ENCODE measurements at regions not wholly inside any gene's neighbourhood (a gene's known extent, or its start where the extent isn't known, plus 50 kb on each side); places are given as distances from the start of the nearest gene placed in this dataset.

DNA sequence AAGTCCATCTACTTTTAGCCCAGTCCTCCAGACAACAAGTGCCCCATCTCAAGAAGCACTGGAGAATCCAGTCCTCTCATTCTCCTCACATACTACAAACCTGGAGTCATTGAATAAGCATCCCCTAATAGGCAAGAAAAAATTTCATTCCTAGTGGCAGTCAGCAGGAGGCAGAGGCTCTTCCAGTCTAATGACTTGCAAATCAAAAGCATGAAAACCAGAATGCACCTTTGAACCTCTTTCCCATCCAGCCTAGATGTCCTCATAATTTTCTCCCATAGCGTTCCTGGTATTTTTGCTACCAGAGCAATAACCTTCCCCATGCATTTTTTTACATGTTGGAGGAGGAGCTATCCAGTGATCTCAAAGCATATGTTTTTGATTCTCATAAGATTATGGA lies 252.6 kb downstream of the TTC32 start:
- CTCF ChIA-PET = interaction anchor here (0.9 to 1.1 kb wide), 2 partner anchors 131 to 214 kb away, joined by 3 read pairs; no protein-coding TSS in a partner anchor
- DNase-seq (ENCODE audit: low read depth) = no peak
- POLR2A ChIA-PET = no interaction called here
- H3K27me3 ChIP-seq (ENCODE audit: control insufficient read depth, insufficient read depth, low read length) = no peaks in the 10 kb centered on the region; the same call in 1 of the 2 replicates
- H3K36me3 ChIP-seq (ENCODE audit: control insufficient read depth, insufficient read depth, low read length) = no peaks in the 10 kb centered on the region
- TF ChIP-seq, protein P1, sequence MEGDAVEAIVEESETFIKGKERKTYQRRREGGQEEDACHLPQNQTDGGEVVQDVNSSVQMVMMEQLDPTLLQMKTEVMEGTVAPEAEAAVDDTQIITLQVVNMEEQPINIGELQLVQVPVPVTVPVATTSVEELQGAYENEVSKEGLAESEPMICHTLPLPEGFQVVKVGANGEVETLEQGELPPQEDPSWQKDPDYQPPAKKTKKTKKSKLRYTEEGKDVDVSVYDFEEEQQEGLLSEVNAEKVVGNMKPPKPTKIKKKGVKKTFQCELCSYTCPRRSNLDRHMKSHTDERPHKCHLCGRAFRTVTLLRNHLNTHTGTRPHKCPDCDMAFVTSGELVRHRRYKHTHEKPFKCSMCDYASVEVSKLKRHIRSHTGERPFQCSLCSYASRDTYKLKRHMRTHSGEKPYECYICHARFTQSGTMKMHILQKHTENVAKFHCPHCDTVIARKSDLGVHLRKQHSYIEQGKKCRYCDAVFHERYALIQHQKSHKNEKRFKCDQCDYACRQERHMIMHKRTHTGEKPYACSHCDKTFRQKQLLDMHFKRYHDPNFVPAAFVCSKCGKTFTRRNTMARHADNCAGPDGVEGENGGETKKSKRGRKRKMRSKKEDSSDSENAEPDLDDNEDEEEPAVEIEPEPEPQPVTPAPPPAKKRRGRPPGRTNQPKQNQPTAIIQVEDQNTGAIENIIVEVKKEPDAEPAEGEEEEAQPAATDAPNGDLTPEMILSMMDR (IDR thresholded peaks at IDR 0.05; ENCODE audit: insufficient read depth, low read depth, low read length) = peak; percentile 23; the same call in 1 of the 2 replicates
- H3K4me3 ChIP-seq (ENCODE audit: low read depth, low read length) = no peak overlapping the region

DNA sequence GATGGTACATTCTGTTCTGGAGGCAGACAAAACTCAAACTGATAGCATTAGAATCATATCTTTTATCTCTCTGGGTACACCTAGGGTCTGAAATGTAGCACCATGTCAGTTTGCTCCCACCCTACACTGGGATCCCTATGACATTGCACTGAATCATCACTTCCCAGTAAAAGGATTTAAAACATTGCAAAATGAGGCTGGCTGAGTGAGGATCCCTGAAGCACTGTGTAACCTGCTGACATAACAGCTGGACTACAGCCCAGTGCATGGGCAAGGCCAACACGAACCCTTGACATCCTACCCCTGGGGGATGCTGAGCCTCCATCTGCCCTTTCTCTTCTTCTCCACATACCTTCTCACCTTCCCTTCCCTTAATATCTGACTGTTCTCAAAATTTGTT lies 253.2 kb downstream of the TTC32 start:
- peak; percentile 60 for DNase-seq (ENCODE audit: low read depth)
- POLR2A ChIA-PET = no interaction called here
- Histone ChIP-seq H3K27me3 (ENCODE audit: control insufficient read depth, insufficient read depth, low read length) (no peaks in the 10 kb centered on the region; the same call in 1 of the 2 replicates), H3K36me3 (ENCODE audit: control insufficient read depth, insufficient read depth, low read length) (no peaks in the 10 kb centered on the region), H3K4me3 (ENCODE audit: low read depth, low read length) (no peak overlapping the region)
- CTCF ChIA-PET = interaction anchor here (1.0 kb wide), 1 partner anchor 215 kb away, joined by 3 read pairs; no protein-coding TSS in a partner anchor
- TF ChIP-seq, protein P1 (IDR thresholded peaks at IDR 0.05; ENCODE audit: insufficient read depth, low read depth, low read length) = no peak

DNA sequence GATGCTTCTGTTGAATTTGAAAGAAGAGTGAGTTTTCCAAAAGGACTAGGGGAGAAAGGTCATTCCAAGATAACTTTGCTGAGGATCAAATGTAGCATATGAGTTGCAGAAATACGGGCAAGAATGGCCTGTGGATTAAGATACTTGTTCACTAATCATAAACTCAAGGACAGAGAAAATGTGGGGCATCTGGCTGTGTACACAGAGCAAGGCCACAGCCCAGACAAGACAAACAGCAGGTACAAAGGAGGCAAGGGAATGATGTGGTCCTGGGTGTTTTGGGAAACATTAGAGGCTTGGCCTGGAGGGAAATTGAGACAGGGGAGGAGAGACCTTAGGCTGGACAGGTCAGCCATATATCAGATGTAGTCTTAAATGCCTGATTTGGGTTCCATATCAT lies 254.8 kb downstream of the TTC32 start:
- DNase-seq (ENCODE audit: low read depth) = no peak
- ChIA-PET CTCF (no interaction called here), POLR2A (no interaction called here)
- TF ChIP-seq, protein P1 (IDR thresholded peaks at IDR 0.05; ENCODE audit: insufficient read depth, low read depth, low read length) = no peak
- Histone ChIP-seq H3K4me3 (ENCODE audit: low read depth, low read length) (no peak overlapping the region), H3K36me3 (ENCODE audit: control insufficient read depth, insufficient read depth, low read length) (no peaks in the 10 kb centered on the region), H3K27me3 (ENCODE audit: control insufficient read depth, insufficient read depth, low read length) (peaks cover 1% of the 10 kb centered on the region)

DNA sequence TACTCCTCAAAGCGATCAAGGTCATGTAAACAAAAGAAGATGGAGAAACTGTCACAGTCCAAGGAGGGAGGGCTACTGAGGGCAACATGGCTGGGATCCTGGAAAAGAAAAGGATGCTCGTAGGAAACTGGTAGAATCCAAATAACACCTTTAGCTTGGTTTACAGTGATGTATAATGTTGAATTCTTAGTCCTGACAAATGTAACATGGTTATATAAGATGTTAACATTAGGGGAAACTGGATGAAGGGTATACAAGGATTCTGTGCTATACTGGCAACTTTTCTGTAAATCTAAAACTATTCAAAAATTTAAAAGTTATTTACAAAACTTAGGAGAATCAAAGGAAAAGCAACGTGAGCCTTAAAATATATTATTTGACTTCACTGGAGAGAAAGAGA lies 257.0 kb downstream of the TTC32 start:
- Histone ChIP-seq H3K27me3 (ENCODE audit: control insufficient read depth, insufficient read depth, low read length) (peaks cover 3% of the 10 kb centered on the region), H3K4me3 (ENCODE audit: low read depth, low read length) (no peak overlapping the region), H3K36me3 (ENCODE audit: control insufficient read depth, insufficient read depth, low read length) (no peaks in the 10 kb centered on the region)
- ChIA-PET CTCF (interaction anchor here (1.4 kb wide), 1 partner anchor 11 kb away, joined by 5 read pairs; no protein-coding TSS in a partner anchor), POLR2A (no interaction called here)
- DNase-seq (ENCODE audit: low read depth) = no peak
- TF ChIP-seq, protein P1 (IDR thresholded peaks at IDR 0.05; ENCODE audit: insufficient read depth, low read depth, low read length) = no peak

DNA sequence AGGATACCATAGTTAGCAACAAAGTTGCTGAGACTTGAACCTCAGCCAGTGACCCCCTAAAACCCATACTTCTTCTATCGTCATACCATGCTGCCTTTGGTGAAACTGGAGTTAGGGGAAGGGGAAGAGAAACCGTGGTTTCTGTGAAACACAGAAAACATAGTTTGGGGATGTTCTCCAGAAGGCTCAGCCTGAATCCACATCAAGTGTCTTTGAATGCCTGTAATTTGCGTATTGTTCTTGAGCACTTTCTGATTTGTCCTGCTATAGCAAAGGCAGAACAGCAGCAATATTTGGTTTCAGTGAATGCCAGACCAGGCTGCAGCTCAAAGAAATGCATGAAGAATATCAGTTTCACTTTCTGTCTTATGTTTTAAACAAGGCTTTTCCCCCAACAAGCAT lies 258.7 kb downstream of the TTC32 start:
- CTCF ChIA-PET = interaction anchor here (0.9 kb wide), 1 partner anchor 12 kb away, joined by 3 read pairs; no protein-coding TSS in a partner anchor
- POLR2A ChIA-PET = no interaction called here
- no peak for DNase-seq (ENCODE audit: low read depth)
- Histone ChIP-seq H3K4me3 (ENCODE audit: low read depth, low read length) (no peak overlapping the region), H3K36me3 (ENCODE audit: control insufficient read depth, insufficient read depth, low read length) (no peaks in the 10 kb centered on the region), H3K27me3 (ENCODE audit: control insufficient read depth, insufficient read depth, low read length) (peaks cover 7% of the 10 kb centered on the region)
- TF ChIP-seq, protein P1 (IDR thresholded peaks at IDR 0.05; ENCODE audit: insufficient read depth, low read depth, low read length) = no peak
